ENCODE measurements at regions not wholly inside any gene's neighbourhood (a gene's known extent, or its start where the extent isn't known, plus 50 kb on each side); places are given as distances from the start of the nearest gene placed in this dataset.
"Not testable (repeated sequence)": the region's sequence is repeated elsewhere in the genome, so short reads cannot be mapped to it uniquely, and the experiment has no call there.

- Mint-ChIP-seq H3K27ac (ENCODE audit: unreplicated experiment) (no peak overlapping the region), H3K27me3 (ENCODE audit: unreplicated experiment) (no peaks in the 10 kb centered on the region), H3K9me3 (ENCODE audit: unreplicated experiment) (no peaks in the 10 kb centered on the region), H3K4me3 (ENCODE audit: unreplicated experiment) (no peak overlapping the region), H3K4me1 (ENCODE audit: unreplicated experiment) (peaks cover 22% of the 10 kb centered on the region), H3K36me3 (ENCODE audit: unreplicated experiment) (no peaks in the 10 kb centered on the region)
- TF ChIP-seq, protein P1, sequence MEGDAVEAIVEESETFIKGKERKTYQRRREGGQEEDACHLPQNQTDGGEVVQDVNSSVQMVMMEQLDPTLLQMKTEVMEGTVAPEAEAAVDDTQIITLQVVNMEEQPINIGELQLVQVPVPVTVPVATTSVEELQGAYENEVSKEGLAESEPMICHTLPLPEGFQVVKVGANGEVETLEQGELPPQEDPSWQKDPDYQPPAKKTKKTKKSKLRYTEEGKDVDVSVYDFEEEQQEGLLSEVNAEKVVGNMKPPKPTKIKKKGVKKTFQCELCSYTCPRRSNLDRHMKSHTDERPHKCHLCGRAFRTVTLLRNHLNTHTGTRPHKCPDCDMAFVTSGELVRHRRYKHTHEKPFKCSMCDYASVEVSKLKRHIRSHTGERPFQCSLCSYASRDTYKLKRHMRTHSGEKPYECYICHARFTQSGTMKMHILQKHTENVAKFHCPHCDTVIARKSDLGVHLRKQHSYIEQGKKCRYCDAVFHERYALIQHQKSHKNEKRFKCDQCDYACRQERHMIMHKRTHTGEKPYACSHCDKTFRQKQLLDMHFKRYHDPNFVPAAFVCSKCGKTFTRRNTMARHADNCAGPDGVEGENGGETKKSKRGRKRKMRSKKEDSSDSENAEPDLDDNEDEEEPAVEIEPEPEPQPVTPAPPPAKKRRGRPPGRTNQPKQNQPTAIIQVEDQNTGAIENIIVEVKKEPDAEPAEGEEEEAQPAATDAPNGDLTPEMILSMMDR (IDR thresholded peaks at IDR 0.05) = no peak
- DNase-seq (ENCODE audit: extremely low spot score, unreplicated experiment) = no peak
Measured at GRCh38 chr17:30605523-30605922, 128.3 kb downstream of the GOSR1 start.

DNA sequence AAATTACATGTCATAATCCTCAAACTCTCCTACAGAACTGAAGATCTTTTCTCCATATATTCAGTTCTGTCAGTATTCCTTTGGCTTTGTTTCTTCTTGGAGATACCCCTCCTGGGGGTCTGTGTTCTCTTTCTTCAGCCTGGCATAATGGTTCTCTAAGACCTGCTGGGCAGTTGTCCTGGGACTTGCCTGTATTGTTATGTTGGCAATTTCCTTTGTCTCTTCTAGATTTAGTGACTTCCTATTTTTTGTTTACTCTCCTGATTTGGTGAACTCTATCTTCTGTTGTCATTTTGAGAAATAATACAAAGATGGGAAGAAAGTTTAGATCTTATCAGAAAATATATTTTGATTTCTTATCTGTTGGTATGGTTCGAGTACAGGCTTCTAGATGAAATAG, 127.8 kb downstream of the GOSR1 start:
- H3K36me3 Mint-ChIP-seq (ENCODE audit: unreplicated experiment) = no peaks in the 10 kb centered on the region
- H3K9me3 Mint-ChIP-seq (ENCODE audit: unreplicated experiment) = no peaks in the 10 kb centered on the region
- peaks cover 22% of the 10 kb centered on the region for H3K4me1 Mint-ChIP-seq (ENCODE audit: unreplicated experiment)
- peak overlapping the region; percentile 25 for H3K27ac Mint-ChIP-seq (ENCODE audit: unreplicated experiment)
- DNase-seq (ENCODE audit: extremely low spot score, unreplicated experiment) = no peak
- H3K27me3 Mint-ChIP-seq (ENCODE audit: unreplicated experiment) = no peaks in the 10 kb centered on the region
- TF ChIP-seq, protein P1 (IDR thresholded peaks at IDR 0.05) = no peak
- H3K4me3 Mint-ChIP-seq (ENCODE audit: unreplicated experiment) = no peak overlapping the region

GRCh38 chr17:30602396-30602795, 125.2 kb downstream of the GOSR1 start:
- not testable (repeated sequence) for H3K27me3 Mint-ChIP-seq (ENCODE audit: unreplicated experiment); DNase-seq (ENCODE audit: extremely low spot score, unreplicated experiment); H3K9me3 Mint-ChIP-seq (ENCODE audit: unreplicated experiment); H3K36me3 Mint-ChIP-seq (ENCODE audit: unreplicated experiment)
- H3K4me3 Mint-ChIP-seq (ENCODE audit: unreplicated experiment) = peak overlapping the region; percentile 98
- peak overlapping the region; percentile 74 for H3K27ac Mint-ChIP-seq (ENCODE audit: unreplicated experiment)
- H3K4me1 Mint-ChIP-seq (ENCODE audit: unreplicated experiment) = peaks cover 32% of the 10 kb centered on the region

DNA sequence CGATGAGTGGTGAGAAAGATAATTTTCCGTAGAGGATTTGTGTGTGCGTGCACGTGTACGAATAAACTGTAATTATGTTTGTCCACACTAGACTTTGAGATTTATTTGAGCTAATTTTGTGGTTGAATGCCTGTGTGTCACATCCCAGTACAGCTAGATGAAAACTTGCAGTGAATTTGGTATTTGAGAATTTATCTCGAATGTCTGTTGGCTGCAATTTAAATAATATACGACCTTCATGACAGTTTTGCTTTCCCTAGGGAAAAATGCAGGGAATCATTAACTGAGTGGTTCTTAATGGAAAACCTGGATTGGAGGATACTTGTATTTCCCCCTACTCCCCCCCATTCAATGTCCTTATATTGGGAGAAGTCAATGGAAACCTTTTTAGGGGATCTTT, 124.8 kb downstream of the GOSR1 start:
- H3K27me3 Mint-ChIP-seq (ENCODE audit: unreplicated experiment); H3K36me3 Mint-ChIP-seq (ENCODE audit: unreplicated experiment); H3K9me3 Mint-ChIP-seq (ENCODE audit: unreplicated experiment); DNase-seq (ENCODE audit: extremely low spot score, unreplicated experiment): not testable (repeated sequence)
- Mint-ChIP-seq H3K4me3 (ENCODE audit: unreplicated experiment) (peak overlapping the region; percentile 98), H3K4me1 (ENCODE audit: unreplicated experiment) (peaks cover 32% of the 10 kb centered on the region), H3K27ac (ENCODE audit: unreplicated experiment) (peak overlapping the region; percentile 85)

DNA sequence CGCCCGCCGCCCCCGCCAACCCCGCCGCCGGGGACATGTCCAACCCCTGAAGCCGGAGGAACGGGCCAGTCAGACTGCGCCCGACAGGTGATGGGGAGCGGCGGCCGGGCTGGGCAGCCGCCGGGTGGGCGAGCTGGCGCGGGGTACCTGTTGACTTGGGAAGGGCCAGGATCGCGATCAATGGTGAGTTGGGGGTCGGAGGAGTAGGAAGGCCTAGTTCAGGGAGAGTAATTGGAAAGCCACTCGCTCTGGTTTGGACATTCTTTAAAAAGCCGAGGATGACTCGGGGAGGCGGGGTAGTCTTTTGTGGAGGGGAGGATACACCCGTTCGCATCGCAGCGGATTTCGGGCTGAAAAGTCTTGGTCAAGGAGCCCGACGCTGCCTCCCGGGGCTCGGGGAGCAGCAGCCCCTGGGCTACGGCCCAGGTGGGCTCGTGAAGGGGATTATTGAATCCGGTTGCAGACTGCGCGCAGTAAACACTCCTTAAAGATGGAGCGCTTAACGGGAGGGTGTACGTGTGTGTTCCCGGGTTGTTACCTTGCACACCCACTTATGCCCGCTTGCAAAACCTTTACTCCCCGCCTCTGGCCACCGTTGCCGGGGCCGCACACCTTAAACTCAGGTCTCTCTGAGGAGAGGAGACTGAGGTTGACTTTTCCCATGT, 123.8 kb downstream of the GOSR1 start:
- H3K9me3 Mint-ChIP-seq (ENCODE audit: unreplicated experiment) = no peaks in the 10 kb centered on the region
- no peaks in the 10 kb centered on the region for H3K36me3 Mint-ChIP-seq (ENCODE audit: unreplicated experiment)
- no peak for DNase-seq (ENCODE audit: extremely low spot score, unreplicated experiment)
- H3K4me1 Mint-ChIP-seq (ENCODE audit: unreplicated experiment) = peaks cover 32% of the 10 kb centered on the region
- peak overlapping the region; percentile 98 for H3K4me3 Mint-ChIP-seq (ENCODE audit: unreplicated experiment)
- TF ChIP-seq, protein P1 (IDR thresholded peaks at IDR 0.05) = no peak
- no peaks in the 10 kb centered on the region for H3K27me3 Mint-ChIP-seq (ENCODE audit: unreplicated experiment)
- peak overlapping the region; percentile 97 for H3K27ac Mint-ChIP-seq (ENCODE audit: unreplicated experiment)

- Mint-ChIP-seq H3K36me3 (ENCODE audit: unreplicated experiment) (no peaks in the 10 kb centered on the region), H3K27ac (ENCODE audit: unreplicated experiment) (peak overlapping the region; percentile 88), H3K9me3 (ENCODE audit: unreplicated experiment) (no peaks in the 10 kb centered on the region), H3K27me3 (ENCODE audit: unreplicated experiment) (no peaks in the 10 kb centered on the region), H3K4me1 (ENCODE audit: unreplicated experiment) (peaks cover 31% of the 10 kb centered on the region), H3K4me3 (ENCODE audit: unreplicated experiment) (peak overlapping the region; percentile 98)
- peak; percentile 95 for DNase-seq (ENCODE audit: extremely low spot score, unreplicated experiment)
- TF ChIP-seq, protein P1 (IDR thresholded peaks at IDR 0.05) = peak; percentile 67
Measured at GRCh38 chr17:30600060-30600829, 123.0 kb downstream of the GOSR1 start.

All from osteocyte (in vitro differentiated cells).